ENCODE measurements at regions not wholly inside any gene's neighbourhood (a gene's known extent, or its start where the extent isn't known, plus 50 kb on each side); places are given as distances from the start of the nearest gene placed in this dataset.
"Not testable (repeated sequence)": the region's sequence is repeated elsewhere in the genome, so short reads cannot be mapped to it uniquely, and the experiment has no call there.

- no peak for DNase-seq
Observed at GRCh38 chr3:28151608-28152228, 89.7 kb upstream of the CMC1 start.

GRCh38 chr3:28155631-28156030 is 85.8 kb upstream of the CMC1 start:
- DNase-seq, result no peak

GRCh38 chr3:28156599-28156998 is 84.8 kb upstream of the CMC1 start:
- not testable (repeated sequence) for DNase-seq

- DNase-seq, result no peak
Observed at GRCh38 chr3:28171962-28172361, 69.5 kb upstream of the CMC1 start.

GRCh38 chr3:28172748-28173147 is 68.7 kb upstream of the CMC1 start:
- no peak for DNase-seq

- no peak for DNase-seq
Observed at GRCh38 chr3:28173836-28174235, 67.6 kb upstream of the CMC1 start.

- DNase-seq, result no peak
Observed at GRCh38 chr3:28186748-28187147, 54.7 kb upstream of the CMC1 start.

- DNase-seq, result no peak
Observed at GRCh38 chr3:28188686-28189085, 52.7 kb upstream of the CMC1 start.

- DNase-seq, result peak; percentile 8
Observed at GRCh38 chr3:28191363-28191762, 50.1 kb upstream of the CMC1 start.

Measured in fibroblast of skin of back (primary cell).